GM23338 (cell line): ENCODE measurements at regions not wholly inside any gene's neighbourhood (a gene's known extent, or its start where the extent isn't known, plus 50 kb on each side); places are given as distances from the start of the nearest gene placed in this dataset.

ENCODE experiments used
- ATAC-seq: fragments of 200-7000 bp; cut with Tn5 transposase; 3 replicates; pipeline ENCODE4 v1.9.1; 2020
- DNase-seq: peaks from one replicate; pipeline ENCODE4 v3.0.0-alpha.2; 2015; ENCODE audit warnings: low spot score
- H2AFZ ChIP-seq: fragments of 200-600 bp; sonication (generic); 2 replicates; pipeline ENCODE4 v1.8.0; 2016; ENCODE audit warnings: antibody characterized with exemption, mild to moderate bottlenecking, moderate library complexity
- H3F3A ChIP-seq: fragments of 200-600 bp; sonication (generic); replicated peaks from 2 replicates; pipeline ENCODE4 v1.8.0; 2017; ENCODE audit warnings: antibody characterized with exemption, mixed run types, low read depth
- H3K27ac ChIP-seq: fragments of 200-600 bp; sonication (generic); 2 replicates; pipeline ENCODE4 v1.6.1; 2016; ENCODE audit warnings: low read depth
- H3K27me3 ChIP-seq: fragments of 200-600 bp; sonication (generic); 2 replicates; pipeline ENCODE4 v1.8.0; 2016; ENCODE audit warnings: mild to moderate bottlenecking, mixed run types, moderate library complexity; ENCODE audit not compliant: insufficient read depth
- H3K36me3 ChIP-seq: fragments of 200-600 bp; sonication (generic); 2 replicates; pipeline ENCODE4 v1.8.0; 2016; ENCODE audit warnings: mild to moderate bottlenecking; ENCODE audit not compliant: insufficient read depth
- H3K4me1 ChIP-seq: fragments of 200-600 bp; sonication (generic); 2 replicates; pipeline ENCODE4 v1.8.0; 2016; ENCODE audit warnings: mild to moderate bottlenecking, moderate library complexity; ENCODE audit not compliant: insufficient read depth
- H3K4me2 ChIP-seq: fragments of 200-600 bp; sonication (generic); 2 replicates; pipeline ENCODE4 v1.7.1; 2017; ENCODE audit warnings: mixed run types
- H3K4me3 ChIP-seq: fragments of 200-600 bp; sonication (generic); 2 replicates; pipeline ENCODE4 v1.6.1; 2016; ENCODE audit warnings: mixed run types
- H3K79me2 ChIP-seq: fragments of 200-600 bp; sonication (generic); replicated peaks from 2 replicates; pipeline ENCODE4 v1.8.0; 2017; ENCODE audit warnings: mild to moderate bottlenecking; ENCODE audit not compliant: insufficient read depth
- H3K9me2 ChIP-seq: fragments of 200-600 bp; sonication (generic); 2 replicates; pipeline ENCODE4 v1.8.0; 2017; ENCODE audit not compliant: insufficient read depth
- H4K20me1 ChIP-seq: fragments of 200-600 bp; sonication (generic); replicated peaks from 2 replicates; pipeline ENCODE4 v1.8.0; 2017; ENCODE audit warnings: mild to moderate bottlenecking; ENCODE audit not compliant: insufficient read depth
- H3K27ac Mint-ChIP-seq: 2 replicates; pipeline ENCODE4 v1.8.0; 2020; ENCODE audit warnings: inconsistent platforms, mild to moderate bottlenecking, moderate library complexity, mixed read lengths
- H3K27me3 Mint-ChIP-seq: 3 replicates; pipeline ENCODE4 v1.8.0; 2022; ENCODE audit warnings: low read depth, mild to moderate bottlenecking, moderate library complexity, mixed read lengths, inconsistent platforms; ENCODE audit not compliant: insufficient read depth, poor library complexity
- H3K36me3 Mint-ChIP-seq: 3 replicates; pipeline ENCODE4 v1.8.0; 2021; ENCODE audit warnings: low read depth, mild to moderate bottlenecking, inconsistent platforms, moderate library complexity, mixed read lengths
- H3K4me1 Mint-ChIP-seq: 3 replicates; pipeline ENCODE4 v1.8.0; 2020; ENCODE audit warnings: mild to moderate bottlenecking, inconsistent platforms, mixed read lengths
- H3K4me3 Mint-ChIP-seq: 3 replicates; pipeline ENCODE4 v1.8.0; 2021; ENCODE audit warnings: moderate library complexity, mild to moderate bottlenecking, inconsistent platforms, mixed read lengths
- H3K9me3 Mint-ChIP-seq: 3 replicates; pipeline ENCODE4 v1.8.0; 2020; ENCODE audit warnings: moderate library complexity, mild to moderate bottlenecking, inconsistent platforms, mixed read lengths
- ETS1 ChIP-seq: IDR thresholded peaks from 2 replicates; pipeline ENCODE4 v1.6.1; 2016; ENCODE audit warnings: antibody characterized with exemption
- EZH2 ChIP-seq: fragments of 200-600 bp; sonication (generic); IDR thresholded peaks from one replicate; pipeline ENCODE4 v1.8.0; 2017; ENCODE audit warnings: antibody characterized with exemption, mild to moderate bottlenecking, low read depth; ENCODE audit not compliant: unreplicated experiment
- NANOG ChIP-seq: IDR thresholded peaks from 2 replicates; pipeline ENCODE4 v1.6.1; 2016; ENCODE audit warnings: antibody characterized with exemption, borderline replicate concordance
- POLR2AphosphoS5 ChIP-seq: IDR thresholded peaks from 2 replicates; pipeline ENCODE4 v1.6.1; 2016; ENCODE audit warnings: antibody characterized with exemption, low read depth
- REST ChIP-seq: IDR thresholded peaks from one replicate; pipeline ENCODE4 v1.6.1; 2018; ENCODE audit warnings: antibody characterized with exemption; ENCODE audit not compliant: unreplicated experiment
- STAT1 ChIP-seq: IDR thresholded peaks from one replicate; pipeline ENCODE4 v1.6.1; 2016; ENCODE audit warnings: antibody characterized with exemption; ENCODE audit not compliant: unreplicated experiment
- ZNF114 ChIP-seq: fragments of 250-450 bp; sonication (Bioruptor Pico); IDR thresholded peaks from 2 replicates; pipeline ENCODE4 v1.5.0; 2020; ENCODE audit warnings: mild to moderate bottlenecking, moderate library complexity
- ZNF331 ChIP-seq: fragments of 250-450 bp; sonication (Bioruptor Pico); IDR thresholded peaks from 2 replicates; pipeline ENCODE4 v1.5.0; 2020; ENCODE audit warnings: low read depth, mild to moderate bottlenecking, moderate library complexity
- ZNF462 ChIP-seq: fragments of 250-450 bp; sonication (Bioruptor Pico); IDR thresholded peaks from 2 replicates; pipeline ENCODE4 v1.5.0; 2020; ENCODE audit warnings: mild to moderate bottlenecking, moderate library complexity

GRCh38 chr10:33680036-33680435 is 345.6 kb upstream of the NRP1 start:
- Mint-ChIP-seq H3K36me3 (peaks cover 13% of the 10 kb centered on the region), H3K27me3 (peaks cover under 1% of the 10 kb centered on the region), H3K4me3 (no peak overlapping the region), H3K9me3 (peaks cover 23% of the 10 kb centered on the region), H3K4me1 (no peaks in the 10 kb centered on the region; the same call in 2 of the 3 replicates), H3K27ac (no peak overlapping the region)
- Histone ChIP-seq H2AFZ (no peak overlapping the region), H3K36me3 (0 out of 2 replicates have a peak, but pooled peaks cover 7% of the 10 kb centered on the region), H3K79me2 (no peaks in the 10 kb centered on the region), H3K4me3 (no peak overlapping the region), H3K27ac (no peak overlapping the region), H3K9me2 (peaks cover 16% of the 10 kb centered on the region), H4K20me1 (no peaks in the 10 kb centered on the region), H3K4me2 (no peak overlapping the region), H3K4me1 (0 out of 2 replicates have a peak, but pooled peaks cover 4% of the 10 kb centered on the region), H3F3A (no peaks in the 10 kb centered on the region), H3K27me3 (no peaks in the 10 kb centered on the region)
- ATAC-seq: no peak
- TF ChIP-seq ETS1: no peak
- no peak for TF ChIP-seq STAT1
- no peak for TF ChIP-seq ZNF331
- TF ChIP-seq ZNF114 (CRISPR knock-in tag): no peak
- no peak for DNase-seq

GRCh38 chr10:33676606-33677339 is 342.3 kb upstream of the NRP1 start:
- ATAC-seq (no peak), DNase-seq (no peak)
- Mint-ChIP-seq H3K27me3 (no peaks in the 10 kb centered on the region), H3K27ac (no peak overlapping the region), H3K4me1 (no peaks in the 10 kb centered on the region; the same call in 2 of the 3 replicates), H3K36me3 (peaks cover 13% of the 10 kb centered on the region), H3K9me3 (peaks cover 18% of the 10 kb centered on the region), H3K4me3 (no peak overlapping the region)
- Histone ChIP-seq H3K4me3 (no peak overlapping the region), H3K4me1 (no peaks in the 10 kb centered on the region), H3K27ac (no peak overlapping the region), H3K79me2 (no peaks in the 10 kb centered on the region), H3K9me2 (peaks cover 3% of the 10 kb centered on the region; the same call in 1 of the 2 replicates), H4K20me1 (no peaks in the 10 kb centered on the region), H3K27me3 (no peaks in the 10 kb centered on the region), H2AFZ (no peak overlapping the region), H3K36me3 (no peaks in the 10 kb centered on the region), H3K4me2 (no peak overlapping the region), H3F3A (no peaks in the 10 kb centered on the region)
- TF ChIP-seq NANOG (no peak), REST (no peak), EZH2 (no peak), POLR2AphosphoS5 (no peak), ZNF331 (no peak), ETS1 (no peak), ZNF462 (CRISPR knock-in tag) (no peak)
